ENCODE measurements at regions not wholly inside any gene's neighbourhood (a gene's known extent, or its start where the extent isn't known, plus 50 kb on each side); places are given as distances from the start of the nearest gene placed in this dataset.

DNA sequence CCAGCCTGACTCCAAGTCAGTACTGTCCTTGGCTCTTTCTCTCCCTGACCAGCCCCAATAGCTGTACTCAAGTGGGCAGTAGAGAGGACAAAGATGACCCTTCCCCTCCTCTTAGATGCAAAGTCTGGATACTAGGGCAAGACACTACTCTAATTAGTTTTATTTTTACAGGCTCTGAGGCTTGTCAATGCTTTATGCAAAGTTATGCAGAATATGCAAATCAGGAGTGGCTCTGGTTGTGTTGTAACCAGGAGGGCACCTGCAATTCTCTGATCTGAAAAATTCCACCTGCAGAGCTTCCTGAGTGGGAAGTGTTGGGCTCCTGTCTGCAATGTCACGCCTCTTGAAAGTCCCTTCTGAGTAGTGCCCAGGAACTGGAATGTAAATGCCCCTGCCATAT lies 201.5 kb downstream of the RGS3 start:
- H3K36me3 ChIP-seq (ENCODE audit: insufficient read depth, low read length) = no peaks in the 10 kb centered on the region
- no peaks in the 10 kb centered on the region for H3K4me1 ChIP-seq (ENCODE audit: insufficient read depth, low read length, poor library complexity, severe bottlenecking)
- no peak overlapping the region for H2AFZ ChIP-seq (ENCODE audit: low read length)
- H3K9me2 ChIP-seq (replicated peaks; ENCODE audit: low read depth, low read length) = no peaks in the 10 kb centered on the region
- H3K4me3 ChIP-seq (ENCODE audit: low read length, poor library complexity, severe bottlenecking) = no peak overlapping the region
- H3K27me3 ChIP-seq (ENCODE audit: insufficient read depth, low read length, poor library complexity, severe bottlenecking) = no peaks in the 10 kb centered on the region
- H3K9ac ChIP-seq (ENCODE audit: low read depth, low read length, poor library complexity, severe bottlenecking) = no peak overlapping the region
- H3K9me3 ChIP-seq (ENCODE audit: insufficient read depth, low read depth, low read length) = no peaks in the 10 kb centered on the region
- H3K4me2 ChIP-seq (ENCODE audit: low read depth, low read length, poor library complexity, severe bottlenecking) = no peak overlapping the region
- no peaks in the 10 kb centered on the region for H3K79me2 ChIP-seq (ENCODE audit: insufficient read depth, low read length)
- no peaks in the 10 kb centered on the region for H3F3A ChIP-seq (ENCODE audit: low read depth)
- TF ChIP-seq CTCF (conservative IDR thresholded peaks at IDR 0.05; ENCODE audit: low read length) = no peak
- no peak for TF ChIP-seq EZH2phosphoT487 (IDR thresholded peaks at IDR 0.05; ENCODE audit: borderline replicate concordance)
- no peaks in the 10 kb centered on the region for H4K20me1 ChIP-seq (ENCODE audit: insufficient read depth, low read length, poor library complexity, severe bottlenecking)

DNA sequence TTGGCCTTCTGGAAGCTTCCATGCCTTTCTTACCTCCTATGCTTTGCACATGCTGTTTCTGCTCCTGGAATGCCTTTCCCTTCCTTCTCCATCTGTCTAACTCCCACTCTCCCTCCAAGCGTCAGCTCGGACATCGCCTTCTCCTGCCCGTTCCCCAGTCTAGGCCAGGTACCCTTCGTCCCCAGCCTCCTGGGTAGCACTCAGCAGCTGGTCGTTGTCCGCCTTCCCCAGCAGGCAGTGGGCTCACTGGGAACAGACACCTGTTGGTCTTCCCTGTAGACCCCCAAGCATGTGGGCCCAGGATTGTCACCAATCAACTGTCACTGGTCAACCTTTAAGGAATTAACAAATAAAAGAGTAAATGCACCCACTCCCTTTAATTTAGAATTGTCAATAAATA lies 202.2 kb downstream of the RGS3 start:
- Histone ChIP-seq H2AFZ (ENCODE audit: low read length) (no peak overlapping the region), H4K20me1 (ENCODE audit: insufficient read depth, low read length, poor library complexity, severe bottlenecking) (no peaks in the 10 kb centered on the region), H3F3A (ENCODE audit: low read depth) (no peaks in the 10 kb centered on the region), H3K27me3 (ENCODE audit: insufficient read depth, low read length, poor library complexity, severe bottlenecking) (no peaks in the 10 kb centered on the region), H3K4me3 (ENCODE audit: low read length, poor library complexity, severe bottlenecking) (no peak overlapping the region), H3K9me3 (ENCODE audit: insufficient read depth, low read depth, low read length) (no peaks in the 10 kb centered on the region), H3K4me1 (ENCODE audit: insufficient read depth, low read length, poor library complexity, severe bottlenecking) (no peaks in the 10 kb centered on the region), H3K9me2 (replicated peaks; ENCODE audit: low read depth, low read length) (no peaks in the 10 kb centered on the region), H3K4me2 (ENCODE audit: low read depth, low read length, poor library complexity, severe bottlenecking) (no peak overlapping the region), H3K79me2 (ENCODE audit: insufficient read depth, low read length) (no peaks in the 10 kb centered on the region), H3K36me3 (ENCODE audit: insufficient read depth, low read length) (no peaks in the 10 kb centered on the region), H3K9ac (ENCODE audit: low read depth, low read length, poor library complexity, severe bottlenecking) (no peak overlapping the region)
- TF ChIP-seq CTCF (conservative IDR thresholded peaks at IDR 0.05; ENCODE audit: low read length) (no peak), EZH2phosphoT487 (IDR thresholded peaks at IDR 0.05; ENCODE audit: borderline replicate concordance) (no peak)

- no peaks in the 10 kb centered on the region for H4K20me1 ChIP-seq (ENCODE audit: insufficient read depth, low read length, poor library complexity, severe bottlenecking)
- no peak overlapping the region for H3K9ac ChIP-seq (ENCODE audit: low read depth, low read length, poor library complexity, severe bottlenecking)
- no peaks in the 10 kb centered on the region for H3K27me3 ChIP-seq (ENCODE audit: insufficient read depth, low read length, poor library complexity, severe bottlenecking)
- H3K4me1 ChIP-seq (ENCODE audit: insufficient read depth, low read length, poor library complexity, severe bottlenecking) = no peaks in the 10 kb centered on the region
- H3K9me3 ChIP-seq (ENCODE audit: insufficient read depth, low read depth, low read length) = no peaks in the 10 kb centered on the region
- H3K9me2 ChIP-seq (replicated peaks; ENCODE audit: low read depth, low read length) = no peaks in the 10 kb centered on the region
- no peaks in the 10 kb centered on the region for H3K36me3 ChIP-seq (ENCODE audit: insufficient read depth, low read length)
- no peak overlapping the region for H2AFZ ChIP-seq (ENCODE audit: low read length)
- no peaks in the 10 kb centered on the region for H3F3A ChIP-seq (ENCODE audit: low read depth)
- H3K79me2 ChIP-seq (ENCODE audit: insufficient read depth, low read length) = no peaks in the 10 kb centered on the region
- no peak for TF ChIP-seq EZH2phosphoT487 (IDR thresholded peaks at IDR 0.05; ENCODE audit: borderline replicate concordance)
- no peak for TF ChIP-seq CTCF (conservative IDR thresholded peaks at IDR 0.05; ENCODE audit: low read length)
- no peak overlapping the region for H3K4me2 ChIP-seq (ENCODE audit: low read depth, low read length, poor library complexity, severe bottlenecking)
- H3K4me3 ChIP-seq (ENCODE audit: low read length, poor library complexity, severe bottlenecking) = no peak overlapping the region
Observed at GRCh38 chr9:113668061-113668460, 204.5 kb downstream of the RGS3 start.
